HPDE6-E6E7 (cell line): ENCODE measurements at regions not wholly inside any gene's neighbourhood (a gene's known extent, or its start where the extent isn't known, plus 50 kb on each side); places are given as distances from the start of the nearest gene placed in this dataset.

ENCODE experiments used
- DNase-seq: peaks from one replicate; pipeline ENCODE4 v3.0.0; 2011; ENCODE audit warnings: missing footprints; ENCODE audit errors: extremely low spot score

- DNase-seq, result no peak
Observed at GRCh38 chr4:111579767-111580166, 565.5 kb upstream of the FAM241A start.

- no peak for DNase-seq
Observed at GRCh38 chr4:111595456-111595855, 549.8 kb upstream of the FAM241A start.

DNA sequence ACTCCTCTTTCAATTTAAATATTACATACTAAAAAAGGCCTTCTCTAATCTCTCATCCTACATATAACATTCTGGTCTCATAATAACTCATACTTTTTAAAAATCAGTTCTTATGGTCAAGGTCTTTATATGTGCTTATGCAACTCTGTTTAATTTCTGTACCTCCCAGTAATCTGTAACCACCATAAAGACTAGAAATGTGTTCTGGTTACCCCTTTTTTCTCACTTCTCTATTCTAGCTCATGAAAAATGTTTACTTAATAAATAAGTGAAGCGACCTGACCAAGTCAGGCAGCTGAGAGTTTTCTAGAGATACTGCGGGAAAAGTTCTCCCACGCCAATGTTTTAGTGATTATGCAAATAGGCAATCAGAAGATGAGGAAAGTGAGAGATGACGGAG, 548.8 kb upstream of the FAM241A start:
- no peak for DNase-seq

- DNase-seq, result no peak
Observed at GRCh38 chr4:111601671-111602070, 543.6 kb upstream of the FAM241A start.

GRCh38 chr4:111602848-111603247, 542.4 kb upstream of the FAM241A start:
- no peak for DNase-seq

- DNase-seq, result peak; percentile 9
Observed at GRCh38 chr4:111605111-111605510, 540.1 kb upstream of the FAM241A start.

- DNase-seq, result no peak
Observed at GRCh38 chr4:111610681-111611080, 534.6 kb upstream of the FAM241A start.

DNA sequence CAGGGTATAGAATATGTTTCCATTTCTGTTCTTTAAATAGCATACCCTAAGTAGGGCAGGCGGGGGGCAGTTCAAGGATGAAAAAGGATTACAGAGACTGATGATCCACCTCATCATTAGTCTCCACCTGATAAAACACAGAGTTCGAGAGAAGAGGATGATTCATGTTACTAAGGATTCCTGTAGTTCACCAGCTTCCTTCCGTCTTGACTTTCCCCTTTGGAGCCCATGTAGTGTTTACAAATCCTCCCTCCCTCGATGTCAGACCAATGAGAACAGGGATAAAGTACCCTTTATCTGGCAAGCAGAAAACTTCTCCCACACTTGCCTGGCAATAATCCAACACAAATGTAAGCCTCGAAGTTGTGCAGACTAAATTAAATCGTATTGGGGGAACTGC, 526.3 kb upstream of the FAM241A start:
- DNase-seq, result no peak

DNA sequence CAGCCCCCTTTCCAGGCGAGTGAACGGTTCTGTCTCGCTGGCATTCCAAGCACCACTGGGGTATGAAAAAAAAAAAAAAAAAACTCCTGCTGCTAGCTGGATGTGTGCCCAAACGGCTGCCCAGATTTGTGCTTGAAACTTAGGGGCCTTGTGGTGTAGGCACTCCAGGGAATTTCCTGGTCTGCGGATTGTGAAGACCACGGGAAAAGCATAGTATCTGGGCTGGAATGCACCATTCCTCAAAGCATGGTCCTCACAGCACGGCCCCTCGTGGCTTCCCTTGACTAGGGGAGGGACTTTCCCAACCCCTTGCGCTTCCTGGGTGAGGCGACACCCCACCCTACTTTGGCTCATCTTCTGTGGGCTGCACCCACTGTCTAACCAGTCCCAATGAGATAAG, 516.8 kb upstream of the FAM241A start:
- DNase-seq, result no peak

DNA sequence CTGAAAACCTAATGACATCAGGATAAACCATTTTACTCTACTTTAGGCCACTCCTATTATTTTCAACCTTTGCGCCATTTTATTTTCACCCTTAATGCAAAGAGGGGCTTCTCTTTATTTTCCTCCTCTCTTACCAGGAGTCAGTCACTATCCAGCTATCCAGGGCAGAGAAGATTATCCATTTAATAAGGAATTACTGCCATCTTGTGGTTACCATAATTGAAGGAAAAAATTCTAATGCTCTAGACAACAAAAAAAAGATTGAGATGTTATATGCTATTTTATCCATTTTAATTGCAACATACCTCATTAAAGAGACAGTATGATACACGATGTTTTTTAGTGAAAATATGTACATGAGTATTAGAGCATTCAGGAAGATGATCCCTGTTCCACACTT, 514.5 kb upstream of the FAM241A start:
- DNase-seq, result no peak

DNA sequence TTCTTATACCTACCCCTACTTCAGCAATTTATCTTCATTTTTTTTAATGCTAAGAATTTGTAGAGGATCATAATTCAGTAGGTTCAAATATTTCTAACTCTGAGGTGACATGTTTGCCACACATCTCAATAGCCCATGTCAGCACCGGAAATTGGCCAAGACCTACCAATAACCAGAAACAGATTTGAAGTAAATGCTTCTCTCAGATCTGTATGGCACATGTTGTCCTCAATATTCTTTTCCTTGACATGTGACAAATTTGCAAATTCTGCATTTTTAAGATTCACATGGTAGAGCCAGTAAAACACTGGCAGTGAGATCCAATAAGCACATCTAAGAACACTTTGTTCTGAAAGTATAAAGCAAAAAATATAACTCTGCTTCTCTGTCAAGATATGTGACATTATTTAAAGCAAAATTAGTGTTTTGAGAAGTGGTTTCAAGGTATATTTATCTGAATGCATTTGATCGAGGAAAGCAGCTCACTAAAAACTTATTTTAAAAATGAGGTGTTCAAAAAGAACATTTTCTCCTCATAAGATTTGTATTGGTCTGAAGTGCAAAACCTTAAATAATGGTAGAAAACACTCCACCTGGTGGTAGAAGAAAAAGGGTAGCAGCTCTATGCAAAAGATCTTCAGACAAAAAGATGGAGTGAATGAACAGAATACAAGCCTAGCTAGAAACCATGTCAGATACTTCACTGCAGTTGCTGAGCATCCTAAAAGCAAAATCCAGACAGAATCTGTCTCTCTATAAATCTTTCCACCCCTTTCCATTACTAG, 513.8 kb upstream of the FAM241A start:
- DNase-seq, result no peak

DNA sequence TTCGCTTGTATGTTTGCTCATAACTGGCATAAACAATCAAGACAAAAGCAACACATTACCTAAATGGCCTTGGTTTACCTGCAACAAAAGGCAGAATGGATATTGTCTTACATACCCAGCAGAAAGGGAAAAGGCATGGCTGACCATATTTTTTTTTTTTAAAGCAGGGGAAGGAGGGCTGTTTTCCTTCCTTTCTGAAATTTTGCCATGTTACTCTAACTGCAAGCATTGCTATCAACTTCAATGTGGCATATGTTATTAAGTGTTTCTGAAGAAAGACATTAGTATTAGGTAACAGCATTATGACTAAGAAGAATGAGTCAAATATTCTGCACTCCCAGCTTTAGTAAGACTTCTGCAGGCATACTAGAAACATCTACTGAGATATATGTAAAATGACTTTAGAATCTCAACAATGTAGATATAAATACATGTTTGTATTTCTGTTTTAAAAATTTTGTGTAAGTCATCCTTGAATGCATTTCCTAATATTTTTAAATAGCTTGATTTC, 512.6 kb upstream of the FAM241A start:
- no peak for DNase-seq

- no peak for DNase-seq
Observed at GRCh38 chr4:111633663-111634266, 511.5 kb upstream of the FAM241A start.

DNA sequence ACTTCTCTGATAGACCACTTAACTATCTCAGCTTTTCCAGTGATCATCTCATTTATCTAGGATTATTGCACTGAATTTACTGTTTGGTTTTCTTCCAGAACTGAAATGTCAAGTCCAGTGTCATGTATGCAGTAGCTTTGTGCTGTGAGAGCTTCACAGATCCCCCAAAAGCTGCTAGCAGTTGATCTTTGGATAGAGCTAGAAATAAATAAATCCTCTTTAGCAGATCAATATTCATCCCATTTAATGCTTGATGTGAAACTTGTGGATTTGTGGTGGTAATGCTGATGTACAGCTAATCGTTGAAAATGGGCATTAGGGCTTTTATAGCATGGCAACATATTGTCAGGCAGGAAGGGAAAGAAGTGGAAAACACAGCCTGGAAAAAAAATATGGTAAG, 509.6 kb upstream of the FAM241A start:
- no peak for DNase-seq

DNA sequence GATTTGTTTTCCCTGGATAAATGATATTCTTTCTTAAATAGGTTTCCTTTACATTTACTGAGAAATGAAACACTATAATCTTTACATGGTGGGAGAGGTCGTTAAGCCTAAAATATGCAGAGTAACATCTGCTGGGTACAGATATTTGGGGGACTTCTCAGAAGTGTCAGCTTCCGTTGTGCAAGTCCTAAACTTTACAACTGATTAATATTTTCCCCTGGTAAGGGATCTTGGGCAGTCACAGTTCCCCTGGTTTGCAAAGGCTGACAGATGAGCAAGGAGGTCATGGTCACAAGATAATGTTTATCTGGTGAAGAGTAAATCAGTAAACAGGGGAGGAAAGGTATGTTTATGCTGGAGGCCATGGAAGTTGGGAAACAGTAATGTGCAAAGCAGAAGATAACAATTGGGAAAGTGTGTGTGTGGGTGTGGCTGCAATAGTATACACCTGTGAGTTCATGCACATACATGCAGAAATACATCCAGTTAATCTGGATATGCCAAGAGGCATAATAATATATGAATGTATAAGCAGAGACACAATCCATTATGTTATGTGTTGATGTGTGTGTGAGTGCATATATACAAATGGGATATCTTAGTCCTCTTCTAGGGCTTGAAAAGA, 508.2 kb upstream of the FAM241A start:
- no peak for DNase-seq

- no peak for DNase-seq
Observed at GRCh38 chr4:111639120-111639690, 506.0 kb upstream of the FAM241A start.

- DNase-seq, result no peak
Observed at GRCh38 chr4:111639876-111640275, 505.4 kb upstream of the FAM241A start.

DNA sequence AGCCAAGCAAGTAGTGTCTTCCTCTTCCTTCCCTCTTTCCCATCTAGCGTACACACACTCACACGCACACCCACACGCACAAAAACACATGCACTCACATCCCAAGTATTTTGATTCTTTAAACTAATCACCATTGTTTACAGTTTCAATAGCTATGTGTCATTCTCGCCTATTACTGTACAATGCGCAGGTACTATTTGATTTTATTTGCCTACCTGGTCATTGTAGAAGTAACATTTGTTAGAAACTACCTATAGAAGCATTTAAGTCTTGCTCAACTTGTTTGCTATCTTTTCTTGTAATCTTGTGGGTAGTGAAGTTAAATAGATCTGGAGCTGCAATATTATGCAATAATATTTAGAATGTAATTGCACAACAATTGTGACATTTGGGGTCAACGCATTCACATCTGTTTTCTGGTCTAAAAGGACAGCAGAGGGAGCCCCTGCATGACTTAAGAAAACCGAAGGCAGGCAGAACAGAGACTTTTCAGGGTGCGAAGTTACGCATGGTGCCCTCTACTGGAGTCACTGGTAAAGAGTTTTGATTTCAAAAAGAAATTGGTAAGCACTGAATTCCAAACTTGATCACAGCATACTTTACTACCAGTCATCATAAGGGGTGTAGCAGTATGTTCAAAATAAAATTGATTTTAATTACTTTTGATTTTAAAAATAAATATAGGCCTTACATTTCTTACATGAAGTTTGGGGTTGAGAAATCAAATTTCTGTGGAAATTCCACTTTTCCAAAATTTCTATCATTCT, 503.3 kb upstream of the FAM241A start:
- peak; percentile 60 for DNase-seq

DNA sequence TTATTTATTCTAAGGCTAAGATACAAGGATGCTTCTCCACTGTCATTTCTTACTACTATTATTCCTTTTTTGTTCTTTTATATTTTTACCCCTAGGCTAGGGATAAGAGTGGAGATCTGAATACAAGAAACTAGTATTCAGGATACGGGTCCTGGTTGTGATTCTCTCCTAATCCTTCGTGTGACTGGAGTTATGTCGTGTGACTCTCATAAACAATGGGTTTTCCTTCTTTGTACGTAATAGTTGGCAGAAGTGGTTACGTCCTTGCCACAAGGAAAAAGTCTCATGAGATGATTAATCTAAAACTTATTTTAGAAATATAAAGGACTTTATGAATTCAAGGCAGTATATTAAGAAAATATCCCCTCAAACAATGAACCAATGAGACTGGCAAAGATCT, 497.2 kb upstream of the FAM241A start:
- DNase-seq, result no peak

- no peak for DNase-seq
Observed at GRCh38 chr4:111649308-111649707, 495.9 kb upstream of the FAM241A start.

DNA sequence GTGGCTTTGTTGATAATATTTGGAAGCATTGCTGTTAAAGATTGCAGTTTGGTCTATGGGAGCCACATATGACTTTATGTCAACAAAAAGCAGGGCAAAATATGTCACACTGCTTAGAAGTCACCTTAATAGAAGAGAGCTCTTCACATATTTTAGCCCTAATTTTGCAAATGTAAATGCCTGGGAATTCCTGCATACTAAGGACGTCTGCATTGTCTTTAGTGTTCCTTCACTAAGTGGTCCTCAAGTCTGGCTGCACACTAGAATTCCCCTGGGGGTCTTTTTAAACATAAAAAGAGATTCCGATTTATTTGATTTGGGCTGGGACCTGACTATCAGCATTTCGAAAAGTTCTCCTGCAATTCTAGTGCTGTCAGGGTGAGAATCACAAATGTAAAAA, 495.1 kb upstream of the FAM241A start:
- no peak for DNase-seq

DNA sequence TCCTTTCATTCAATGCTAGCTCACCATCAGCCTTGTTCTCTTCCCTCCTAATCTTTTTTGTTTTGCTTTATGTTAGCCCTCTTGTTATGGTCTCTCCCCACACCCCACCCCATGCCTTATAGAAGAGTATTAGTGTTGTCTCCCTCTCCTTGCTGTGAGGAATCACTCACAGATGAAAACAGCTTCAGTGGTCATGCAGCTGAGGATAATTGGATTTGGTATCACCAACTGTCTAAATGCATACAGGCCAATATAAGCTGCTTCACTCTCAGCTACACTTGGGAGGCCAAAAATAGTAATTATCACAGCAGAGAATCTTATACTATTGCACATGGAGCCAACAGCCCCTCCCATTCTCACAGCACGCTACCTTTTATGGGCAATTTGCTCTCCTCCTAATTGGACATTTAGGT, 494.6 kb upstream of the FAM241A start:
- no peak for DNase-seq
